Activated T-helper 9 cell treated with anti-CD3 and anti-CD28 coated beads, Interleukin-2, amount 50 U/mL, for 16 hours (primary cell): ENCODE measurements at regions not wholly inside any gene's neighbourhood (a gene's known extent, or its start where the extent isn't known, plus 50 kb on each side); places are given as distances from the start of the nearest gene placed in this dataset.

ENCODE experiments used
- DNase-seq: peaks from one replicate; pipeline ENCODE4 v3.0.0-alpha.2; 2020; ENCODE audit warnings: low read depth

DNA sequence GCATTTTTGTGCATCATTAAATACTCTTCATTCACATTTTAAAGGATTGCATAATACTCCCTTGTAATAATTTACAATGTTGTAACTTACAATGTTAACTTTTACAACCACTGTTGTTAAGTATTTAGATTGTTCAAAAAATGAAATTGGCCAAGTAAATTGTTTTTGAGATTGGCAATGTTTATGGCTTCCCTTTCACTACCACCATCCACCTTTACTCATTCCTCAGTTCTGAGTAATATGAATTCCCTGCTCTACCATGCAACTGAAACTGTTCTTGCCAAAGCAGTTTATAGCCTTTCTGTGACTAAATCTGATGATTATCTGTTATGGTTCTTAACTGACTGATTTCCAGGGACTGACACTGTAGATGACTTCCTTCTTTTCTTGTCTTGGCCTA, 80.5 kb upstream of the TMEM106B start:
- DNase-seq = no peak

DNA sequence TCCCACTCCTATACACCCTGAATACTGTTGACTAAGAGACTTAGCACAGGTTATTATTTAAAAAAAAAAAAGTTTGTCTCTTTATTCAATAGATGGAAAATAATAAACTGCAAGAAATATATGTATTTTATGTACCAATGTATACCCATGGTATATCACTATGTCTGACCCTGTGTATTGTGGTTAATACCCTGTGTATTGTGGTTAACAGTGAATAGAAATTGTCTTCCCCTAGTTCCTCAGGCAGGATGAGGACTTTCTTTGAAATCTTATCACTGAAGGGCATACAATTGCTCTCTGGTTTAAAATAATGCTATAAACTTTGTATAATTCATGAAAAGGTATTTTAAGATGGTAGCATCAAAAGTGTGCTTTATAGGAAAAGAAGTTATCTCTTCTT, 80.0 kb upstream of the TMEM106B start:
- no peak for DNase-seq

DNA sequence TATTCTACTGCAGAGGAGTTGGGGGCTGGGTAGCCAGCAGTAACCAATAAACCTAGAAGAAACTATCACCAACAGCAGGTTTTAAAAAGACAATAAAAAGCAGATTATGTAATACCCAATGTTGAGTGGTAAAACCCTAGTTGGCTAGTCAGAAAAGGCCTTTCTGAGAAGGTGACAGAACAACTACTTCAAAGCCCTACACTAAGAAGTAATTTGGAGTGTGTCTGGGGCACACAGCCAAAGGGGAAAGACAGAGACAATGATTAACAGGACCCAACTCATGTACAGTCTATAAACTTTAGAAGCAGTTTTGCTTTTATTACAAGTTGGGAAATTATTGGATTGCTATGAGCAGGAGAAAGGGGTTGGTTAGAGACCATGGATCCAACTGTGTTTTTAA, 77.2 kb upstream of the TMEM106B start:
- no peak for DNase-seq

DNA sequence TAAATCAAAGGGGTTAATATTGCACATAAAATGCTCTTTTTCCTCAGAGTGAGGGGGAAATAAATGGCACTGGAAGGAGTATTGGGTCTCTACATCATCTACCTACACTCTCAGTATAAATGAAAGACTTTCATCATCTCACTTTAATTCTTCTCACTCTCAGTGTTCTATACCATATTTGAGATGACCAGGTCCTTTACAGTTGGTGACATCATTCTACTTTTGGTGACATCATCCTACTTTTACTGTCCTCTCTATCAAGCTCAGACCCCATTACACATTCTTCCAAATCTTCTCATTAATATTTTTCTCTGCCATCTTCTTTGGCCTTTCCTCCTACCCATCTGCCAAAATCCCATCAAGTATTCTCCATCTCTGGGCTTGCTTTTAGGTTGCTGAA, 74.6 kb upstream of the TMEM106B start:
- DNase-seq = no peak

DNA sequence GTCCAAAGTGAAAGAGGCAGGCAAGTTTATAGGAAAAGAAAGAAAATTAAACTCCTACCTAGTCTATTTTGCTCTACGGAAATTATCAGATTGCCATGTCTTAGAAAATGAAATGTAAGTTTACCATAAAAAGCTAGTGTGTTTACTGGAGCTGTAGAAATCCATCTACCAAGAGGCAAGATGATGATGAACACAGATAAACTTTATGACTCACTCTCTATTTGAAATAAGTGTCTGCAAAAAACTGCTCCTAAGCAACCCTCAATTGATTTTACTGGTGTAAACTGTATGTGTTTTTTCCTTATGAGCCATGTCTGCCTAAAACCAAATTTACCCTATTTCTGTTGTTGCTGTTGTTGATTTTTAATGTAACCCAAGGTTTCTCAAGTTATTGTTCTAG, 73.8 kb upstream of the TMEM106B start:
- no peak for DNase-seq

DNA sequence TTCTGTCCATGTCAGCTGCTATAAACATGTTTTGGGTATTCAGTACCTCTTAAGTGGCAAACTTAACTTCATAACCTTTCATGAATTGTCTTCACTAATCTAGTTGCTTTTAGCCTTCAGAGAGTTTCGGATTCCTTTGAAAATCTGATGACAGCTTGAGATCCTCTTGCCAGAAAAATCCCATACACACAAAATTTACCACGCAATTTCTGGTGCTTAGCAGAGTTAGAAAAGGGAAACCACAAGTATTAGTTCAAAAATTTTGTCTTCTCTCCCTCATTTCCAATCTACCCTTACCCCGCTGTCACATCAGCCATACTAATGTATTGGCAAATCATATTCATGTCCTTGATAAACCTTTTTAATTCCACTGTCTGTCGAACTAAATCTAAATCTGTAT, 72.7 kb upstream of the TMEM106B start:
- DNase-seq = no peak

DNA sequence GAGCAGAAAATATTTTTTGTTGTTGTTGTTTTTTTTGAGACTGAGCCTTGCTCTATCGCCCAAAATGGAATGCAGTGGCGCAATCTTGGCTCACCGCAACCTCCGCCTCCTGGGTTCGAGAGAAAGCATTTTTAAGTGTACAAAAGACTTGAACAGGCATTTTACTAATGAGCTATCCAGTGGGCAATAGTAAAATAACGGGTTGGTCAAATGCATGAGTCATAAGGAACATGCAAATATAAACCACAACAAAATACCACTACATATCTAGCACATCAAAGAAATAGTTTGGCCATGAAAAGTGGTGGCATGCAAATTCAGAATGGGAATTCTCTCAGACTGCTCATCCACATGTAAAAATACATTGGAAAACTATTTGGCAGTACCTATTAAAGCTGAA, 71.7 kb upstream of the TMEM106B start:
- no peak for DNase-seq

DNA sequence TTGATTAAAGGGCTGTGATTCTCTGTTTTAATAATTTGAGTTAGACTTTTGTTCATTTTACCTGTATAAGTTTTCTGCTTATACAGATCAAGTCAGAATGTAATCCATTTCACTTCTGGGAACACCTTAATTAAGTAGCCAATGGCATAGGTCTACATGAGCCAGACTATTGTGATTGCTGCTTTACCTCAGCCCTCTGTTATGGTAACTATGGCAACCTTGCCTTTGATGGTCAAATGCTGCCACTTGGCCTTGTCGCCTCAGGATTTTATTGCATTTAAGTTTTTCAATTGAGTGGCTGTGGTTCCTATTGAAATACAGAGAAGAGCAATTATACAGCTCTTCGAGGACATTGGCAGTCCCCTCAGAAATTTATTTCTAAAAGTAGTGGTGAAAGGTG, 64.3 kb upstream of the TMEM106B start:
- DNase-seq = no peak

DNA sequence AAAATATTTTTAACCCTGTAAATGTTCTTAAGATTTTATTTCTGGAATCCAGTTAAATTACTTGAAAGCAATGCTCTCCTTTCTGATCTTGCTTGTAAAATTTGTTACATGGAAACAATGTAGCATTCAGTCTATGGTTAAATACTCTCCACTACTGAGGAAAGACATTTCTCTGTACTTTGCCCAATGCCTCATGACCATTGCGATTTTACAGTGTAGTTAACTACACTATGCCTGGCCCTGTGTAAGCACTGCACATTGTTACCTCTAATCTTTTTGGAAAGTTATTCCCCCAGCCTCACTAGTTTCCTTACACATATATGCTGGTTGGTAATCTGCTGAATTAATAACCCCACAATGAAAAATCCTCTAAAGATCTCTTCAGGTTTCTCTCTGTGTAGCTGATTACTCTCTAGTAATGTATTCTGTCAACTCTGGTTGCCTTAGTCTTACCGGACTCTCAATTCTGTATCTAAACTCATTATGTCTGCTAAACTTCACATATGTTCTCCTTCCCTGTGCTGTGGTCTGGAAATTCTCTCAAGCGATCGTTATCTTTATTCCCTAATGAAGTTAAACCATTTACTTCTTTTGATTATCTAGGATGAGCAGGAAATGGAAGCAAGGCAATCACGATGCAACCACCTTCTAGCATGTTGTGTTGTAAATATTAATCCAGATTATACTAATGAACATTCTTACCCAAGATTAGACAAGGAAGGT, 58.7 kb upstream of the TMEM106B start:
- no peak for DNase-seq

DNA sequence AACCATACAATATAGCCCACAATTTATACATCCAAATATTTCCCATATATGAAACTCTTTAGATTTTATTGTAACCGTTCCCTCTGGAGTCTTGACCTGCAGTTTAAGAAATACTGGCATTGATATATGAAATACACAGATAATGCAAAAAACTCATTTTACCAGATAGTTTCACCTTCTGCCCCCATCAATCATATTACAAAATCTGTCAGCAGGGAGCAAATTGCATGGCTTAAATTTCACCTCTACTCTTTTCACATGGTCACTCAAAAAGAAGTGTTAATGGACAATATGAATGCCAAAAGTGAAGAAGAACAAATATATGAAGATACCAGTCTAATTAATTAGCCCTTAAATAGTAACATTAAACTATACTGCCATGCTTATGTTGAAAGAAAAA, 57.0 kb upstream of the TMEM106B start:
- DNase-seq = no peak

DNA sequence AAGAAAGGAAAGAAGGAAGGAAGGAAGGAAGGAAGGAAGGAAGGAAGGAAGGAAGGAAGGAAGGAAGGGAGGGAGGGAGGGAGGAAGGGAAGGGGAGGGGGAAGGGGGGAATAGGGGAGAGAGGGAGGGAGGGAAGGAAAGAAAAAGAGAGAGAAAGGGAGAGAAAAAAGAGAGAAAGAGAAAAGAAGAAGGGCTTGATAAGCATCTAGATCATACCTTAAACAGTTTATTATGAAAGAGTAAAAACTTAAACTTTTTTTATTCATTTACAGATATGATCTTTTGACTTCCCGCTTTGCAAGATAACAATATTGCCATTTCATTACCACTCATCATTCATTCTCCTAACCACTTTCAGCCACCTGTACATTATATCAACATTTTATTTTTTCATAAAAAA, 53.6 kb upstream of the TMEM106B start:
- no peak for DNase-seq

DNA sequence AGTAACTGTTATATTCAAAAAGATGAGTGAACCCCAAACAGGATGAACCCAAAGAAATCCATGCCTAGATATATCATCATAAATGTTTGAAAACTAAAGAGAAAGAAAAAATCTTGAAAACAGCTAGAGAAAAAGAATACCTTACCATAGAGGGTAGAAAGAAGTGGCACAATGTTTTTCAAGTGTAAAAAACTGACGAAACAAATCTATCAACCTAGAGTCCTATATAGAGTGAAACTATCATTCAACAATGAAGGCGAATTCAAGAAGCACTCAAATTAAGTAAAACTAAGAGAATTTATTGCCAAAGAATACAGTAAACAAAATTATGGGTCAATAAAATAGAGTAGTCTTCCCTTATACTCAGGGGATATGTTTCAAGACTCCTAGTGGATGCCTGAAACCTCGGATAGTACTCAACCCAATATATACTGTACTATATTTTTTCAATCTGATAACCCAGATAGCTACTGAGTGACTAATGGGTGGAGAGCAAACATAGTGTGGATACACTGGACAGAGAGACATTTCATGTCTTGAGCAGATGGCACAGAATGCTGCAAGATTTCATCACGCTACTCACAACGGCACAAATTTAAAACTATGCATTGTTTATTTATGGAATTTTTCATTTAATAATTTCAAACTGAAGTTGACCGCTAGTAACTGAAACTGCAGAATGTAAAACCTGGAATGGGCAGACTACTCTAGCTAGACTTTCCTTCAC, 52.6 kb upstream of the TMEM106B start:
- DNase-seq = no peak

DNA sequence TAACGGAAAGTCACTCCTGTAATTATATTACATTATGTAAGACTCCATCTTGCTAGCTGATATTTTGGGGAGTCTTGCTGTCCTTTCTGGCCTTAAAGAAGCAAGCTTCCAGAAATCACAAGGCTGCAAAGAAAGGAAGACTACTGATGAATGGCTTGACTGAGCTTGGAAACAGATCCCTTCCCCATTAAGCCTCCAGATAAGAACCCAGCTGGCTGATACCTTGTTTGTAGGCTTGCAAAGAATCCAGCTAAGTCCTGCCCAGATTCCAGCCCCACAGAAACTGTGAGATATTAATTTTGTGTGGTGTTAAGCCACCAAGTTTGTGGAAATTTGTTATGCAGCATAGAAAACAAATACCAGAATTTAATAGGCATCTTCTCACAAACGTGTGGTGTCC, 49.9 kb upstream of the TMEM106B start:
- no peak for DNase-seq
